Gastrocnemius medialis (tissue), 4 donors: ENCODE measurements at regions not wholly inside any gene's neighbourhood (a gene's known extent, or its start where the extent isn't known, plus 50 kb on each side); places are given as distances from the start of the nearest gene placed in this dataset.

Experiments
- ATAC-seq, 2 donors: fragments of 150-250 bp; one replicate each; pipeline ENCODE4 v1.9.1; 2016
- DNase-seq, 2 donors: peaks; one replicate each; pipeline ENCODE4 v3.0.0-alpha.2; 2019
- H3K27ac ChIP-seq, 4 donors: fragments of 200-600 bp; sonication (generic); 1 replicate in 1 of 4; 2 replicates in 3 of 4; pipeline ENCODE4 v1.5.1; 2016 to 2018; ENCODE audit warnings: mild to moderate bottlenecking in 2 of 4, moderate library complexity in 1 of 4
- H3K27me3 ChIP-seq, 3 donors: fragments of 200-600 bp; sonication (generic) in 2 of 3; 1 replicate in 1 of 3; 2 replicates in 2 of 3; pipeline versions ENCODE4 v1.5.1 to v1.6.0; 2016 to 2019; ENCODE audit warnings: mild to moderate bottlenecking in 1 of 3, moderate library complexity in 1 of 3
- H3K36me3 ChIP-seq, 2 donors: fragments of 200-600 bp; sonication (generic) in 1 of 2; one replicate each; pipeline ENCODE4 v1.5.1; 2017 to 2018
- H3K4me1 ChIP-seq, 2 donors: fragments of 200-600 bp; sonication (generic) in 1 of 2; one replicate each; pipeline ENCODE4 v1.5.1; 2016 to 2017; ENCODE audit warnings: mild to moderate bottlenecking in 2 of 2
- H3K4me3 ChIP-seq, 4 donors: fragments of 200-600 bp; sonication (generic) in 3 of 4; 1 replicate in 1 of 4; 2 replicates in 3 of 4; pipeline ENCODE4 v1.5.1; 2016 to 2019; ENCODE audit warnings: mild to moderate bottlenecking in 2 of 4
- H3K9me3 ChIP-seq, 3 donors: fragments of 200-600 bp; sonication (generic) in 2 of 3; 1 replicate in 1 of 3; 2 replicates in 2 of 3; pipeline ENCODE4 v1.5.1; 2016 to 2019
- CTCF ChIP-seq, 5 experiments: fragments of 450-650 bp in 3 of 5; fragments of 200-600 bp in 2 of 5; sonication (generic) in 2 of 5; IDR thresholded peaks in 4 of 5; conservative IDR thresholded peaks in 1 of 5; 1 replicate in 4 of 5; 2 replicates in 1 of 5; pipeline ENCODE4 v1.5.1; 2016 to 2019; ENCODE audit warnings: antibody characterized with exemption in 5 of 5, mild to moderate bottlenecking in 3 of 5, moderate library complexity in 3 of 5
- POLR2A ChIP-seq, 2 donors: fragments of 450-650 bp; IDR thresholded peaks; one replicate each; pipeline ENCODE4 v1.6.1; 2017; ENCODE audit warnings: antibody characterized with exemption in 2 of 2, mild to moderate bottlenecking in 2 of 2, moderate library complexity in 2 of 2
- in situ Hi-C, 4 donors: fragments of 200-750 bp; cut with MboI; loops; one replicate each; pipeline versions ENCODE4 v1.15.0 to v1.8.0; 2017; ENCODE audit warnings: low sequenced_read_pairs in 4 of 4
- intact Hi-C: fragments of 100-400 bp; cut with DNase I; formaldehyde crosslinking; loops from one replicate; pipeline ENCODE4 v1.15.1; 2023; ENCODE audit warnings: low total_unique reads

- intact Hi-C loops (no loop called here), in situ Hi-C loops (no loop called here)
- Histone ChIP-seq H3K4me3 (no peak overlapping the region), H3K9me3 (no peaks in the 10 kb centered on the region), H3K27me3 (no peaks in the 10 kb centered on the region), H3K4me1 (no peaks in the 10 kb centered on the region), H3K36me3 (no peaks in the 10 kb centered on the region), H3K27ac (no peak overlapping the region)
- DNase-seq, result no peak
- TF ChIP-seq CTCF (IDR thresholded peaks at IDR 0.05 in 4 of 5, conservative IDR thresholded peaks at IDR 0.05 in 1 of 5) (no peak), POLR2A (IDR thresholded peaks at IDR 0.05) (no peak)
- ATAC-seq, result no peak
These were observed 804.4 kb upstream of the CELF2 start for GRCh38 chr10:10213237-10213636.

- no peaks in the 10 kb centered on the region for H3K36me3 ChIP-seq
- no peaks in the 10 kb centered on the region for H3K9me3 ChIP-seq
- ATAC-seq (no peak), DNase-seq (no peak)
- no peaks in the 10 kb centered on the region for H3K27me3 ChIP-seq
- no peaks in the 10 kb centered on the region for H3K4me1 ChIP-seq
- H3K4me3 ChIP-seq, result no peak overlapping the region
- TF ChIP-seq POLR2A (IDR thresholded peaks at IDR 0.05) (no peak), CTCF (IDR thresholded peaks at IDR 0.05 in 4 of 5, conservative IDR thresholded peaks at IDR 0.05 in 1 of 5) (no peak)
- in situ Hi-C loops, result no loop called here
- intact Hi-C loops, result no loop called here
- no peak overlapping the region for H3K27ac ChIP-seq
These were observed 795.3 kb upstream of the CELF2 start for GRCh38 chr10:10222304-10222841.

- ATAC-seq (no peak), DNase-seq (no peak)
- intact Hi-C loops (no loop called here), in situ Hi-C loops (no loop called here)
- H3K36me3 ChIP-seq, result no peaks in the 10 kb centered on the region
- no peak for TF ChIP-seq POLR2A (IDR thresholded peaks at IDR 0.05)
- no peak for TF ChIP-seq CTCF (IDR thresholded peaks at IDR 0.05 in 4 of 5, conservative IDR thresholded peaks at IDR 0.05 in 1 of 5)
- no peaks in the 10 kb centered on the region for H3K9me3 ChIP-seq
- no peak overlapping the region for H3K4me3 ChIP-seq
- no peaks in the 10 kb centered on the region for H3K27me3 ChIP-seq
- no peaks in the 10 kb centered on the region for H3K4me1 ChIP-seq
- no peak overlapping the region for H3K27ac ChIP-seq
These were observed 794.5 kb upstream of the CELF2 start for GRCh38 chr10:10223131-10223530.

- no peak for ATAC-seq
- intact Hi-C loops, result no loop called here
- no peak overlapping the region for H3K4me3 ChIP-seq
- H3K4me1 ChIP-seq, result no peaks in the 10 kb centered on the region
- TF ChIP-seq POLR2A (IDR thresholded peaks at IDR 0.05), result no peak
- TF ChIP-seq CTCF (IDR thresholded peaks at IDR 0.05 in 4 of 5, conservative IDR thresholded peaks at IDR 0.05 in 1 of 5), result no peak
- H3K27ac ChIP-seq, result no peak overlapping the region
- no peak for DNase-seq
- no peaks in the 10 kb centered on the region for H3K27me3 ChIP-seq
- in situ Hi-C loops, result loop anchor here in 1 of 4 donors (25.0 kb wide), 1 partner anchor 462 kb away; no protein-coding TSS in a partner anchor
- H3K9me3 ChIP-seq, result no peaks in the 10 kb centered on the region
- H3K36me3 ChIP-seq, result no peaks in the 10 kb centered on the region
These were observed 792.5 kb upstream of the CELF2 start for GRCh38 chr10:10225136-10225676.

GRCh38 chr10:10233229-10233628 lies 784.4 kb upstream of the CELF2 start:
- in situ Hi-C loops (loop anchor here in 1 of 4 donors (25.0 kb wide), 1 partner anchor 454 kb away; no protein-coding TSS in a partner anchor), intact Hi-C loops (loop anchor here (5.0 kb wide), 1 partner anchor 444 kb away; no protein-coding TSS in a partner anchor)
- H3K4me1 ChIP-seq, result no peaks in the 10 kb centered on the region
- H3K36me3 ChIP-seq, result no peaks in the 10 kb centered on the region
- TF ChIP-seq CTCF (IDR thresholded peaks at IDR 0.05 in 4 of 5, conservative IDR thresholded peaks at IDR 0.05 in 1 of 5), result peak in 2 of 5 experiments; percentile 9 to 17
- no peak for TF ChIP-seq POLR2A (IDR thresholded peaks at IDR 0.05)
- no peaks in the 10 kb centered on the region for H3K9me3 ChIP-seq
- H3K4me3 ChIP-seq, result no peak overlapping the region
- H3K27me3 ChIP-seq, result no peaks in the 10 kb centered on the region
- DNase-seq (no peak), ATAC-seq (no peak)
- H3K27ac ChIP-seq, result no peak overlapping the region
